K562 (cell line): ENCODE measurements at regions not wholly inside any gene's neighbourhood (a gene's known extent, or its start where the extent isn't known, plus 50 kb on each side); places are given as distances from the start of the nearest gene placed in this dataset.

ENCODE experiments used
- ATAC-seq: fragments of 200-7000 bp; cut with Tn5 transposase; 3 replicates; pipeline ENCODE4 v1.9.1; 2020; ENCODE audit warnings: moderate library complexity
- BruUV-seq: library from RNA; stranded (reverse); fragments of 400-500 nt; replicated peaks from 2 replicates; lab custom pipeline; 2021; lab: Mats Ljungman, UMichigan
- CTCF ChIA-PET: fragments of 300-600 bp; formaldehyde crosslinking; extraction: SDS; loops from one replicate; lab custom pipeline; 2021; ENCODE audit warnings: low intra/inter-chr PET ratio; lab: Yijun Ruan, JAX
- POLR2A ChIA-PET: fragments of 300-600, 350-650 bp; sonication (Branson Sonifier 250); formaldehyde crosslinking; extraction: SDS; loops from one replicate; lab custom pipeline; 2021; ENCODE audit warnings: antibody characterized with exemption, inconsistent platforms; lab: Yijun Ruan, JAX
- DNase-seq, 4 experiments: peaks; one replicate each; pipeline versions ENCODE4 v3.0.0 to v3.0.0-alpha.2; 2011 to 2018; ENCODE audit warnings: low spot score in 3 of 4, mixed read lengths in 3 of 4; ENCODE audit errors: extremely low read depth in 1 of 4
- FAIRE-seq: peaks from 2 replicates; lab custom pipeline; 2011; peaks lifted over from hg19 to GRCh38; lab: Jason Lieb, UNC
- H2AFZ ChIP-seq: 2 replicates; pipeline ENCODE4 v1.6.0; 2011; ENCODE audit warnings: low read depth, low read length, control low read depth, inconsistent platforms
- H3K27ac ChIP-seq: fragments of 200-600 bp; 3 replicates; pipeline ENCODE4 v1.8.0; 2011; ENCODE audit warnings: low read depth, mild to moderate bottlenecking, control low read depth, inconsistent platforms, low read length, moderate library complexity, mixed read lengths; ENCODE audit errors: extremely low read depth
- H3K27me3 ChIP-seq, 2 experiments: fragments of 300-600 bp in 1 of 2; 2 replicates in 1 of 2; 3 replicates in 1 of 2; pipeline versions ENCODE4 v1.6.0 to v1.8.0; 2011; ENCODE audit warnings: inconsistent platforms in 2 of 2, low read length in 2 of 2, mild to moderate bottlenecking in 1 of 2, mixed read lengths in 1 of 2, moderate library complexity in 1 of 2; ENCODE audit not compliant: control insufficient read depth in 2 of 2, insufficient read depth in 2 of 2
- H3K36me3 ChIP-seq: fragments of 300-600 bp; 3 replicates; pipeline ENCODE4 v1.8.0; 2011; ENCODE audit warnings: mild to moderate bottlenecking, low read length, inconsistent platforms; ENCODE audit not compliant: control insufficient read depth, insufficient read depth
- H3K4me1 ChIP-seq, 2 experiments: fragments of 200-600 bp in 1 of 2; replicated peaks in 1 of 2; 2 replicates in 1 of 2; 3 replicates in 1 of 2; pipeline versions ENCODE4 v1.5.1 to v1.8.0; 2011; ENCODE audit warnings: inconsistent platforms in 2 of 2, low read length in 2 of 2, mild to moderate bottlenecking in 1 of 2, mixed read lengths in 1 of 2, moderate library complexity in 1 of 2; ENCODE audit not compliant: control insufficient read depth in 2 of 2, insufficient read depth in 2 of 2
- H3K4me2 ChIP-seq: 2 replicates; pipeline ENCODE4 v1.6.1; 2011; ENCODE audit warnings: low read length, control low read depth, inconsistent platforms, mixed read lengths; ENCODE audit not compliant: insufficient read depth
- H3K4me3 ChIP-seq: fragments of 200-600 bp; sonication (generic), shearing (Covaris generic); 2 replicates; pipeline ENCODE4 v1.5.1; 2016; ENCODE audit warnings: control low read depth, inconsistent platforms
- H3K79me2 ChIP-seq: fragments of 200-600 bp; 3 replicates; pipeline ENCODE4 v1.8.0; 2011; ENCODE audit warnings: low read length, inconsistent platforms; ENCODE audit not compliant: control insufficient read depth, insufficient read depth
- H3K9ac ChIP-seq, 2 experiments: 2 replicates each; pipeline versions ENCODE4 v1.6.0 to v1.6.1; 2011; ENCODE audit warnings: low read depth in 2 of 2, low read length in 2 of 2, control low read depth in 1 of 2, inconsistent platforms in 1 of 2, mild to moderate bottlenecking in 1 of 2, mixed read lengths in 1 of 2; ENCODE audit not compliant: insufficient read depth in 1 of 2
- H3K9me1 ChIP-seq: one replicate; pipeline ENCODE4 v1.6.0; 2011; ENCODE audit warnings: inconsistent platforms, mild to moderate bottlenecking, low read length, moderate library complexity; ENCODE audit not compliant: control insufficient read depth, insufficient read depth
- H3K9me3 ChIP-seq: replicated peaks from 2 replicates; pipeline ENCODE4 v1.5.1; 2011; ENCODE audit warnings: low read depth, low read length, inconsistent platforms; ENCODE audit not compliant: control insufficient read depth, insufficient read depth
- H4K20me1 ChIP-seq: replicated peaks from 2 replicates; pipeline ENCODE4 v1.6.1; 2011; ENCODE audit warnings: low read length, inconsistent platforms, mixed read lengths; ENCODE audit not compliant: control insufficient read depth, insufficient read depth
- BRD4 ChIP-seq: fragments of 200-600 bp; sonication (generic); IDR thresholded peaks from 2 replicates; pipeline ENCODE4 v1.6.1; 2017; ENCODE audit warnings: inconsistent platforms
- DACH1 ChIP-seq: fragments of 450-650 bp; IDR thresholded peaks from 2 replicates; pipeline ENCODE4 v1.6.1; 2018; ENCODE audit not compliant: partially characterized antibody
- GTF2E2 ChIP-seq: fragments of 200-800 bp; sonication (Bioruptor generic); IDR thresholded peaks from 2 replicates; pipeline ENCODE4 v1.6.1; 2016; ENCODE audit warnings: missing genetic modification characterization, missing compliant biosample characterization
- HCFC1 ChIP-seq: IDR thresholded peaks from 2 replicates; pipeline ENCODE4 v1.6.1; 2012; ENCODE audit warnings: low read depth, low read length, improper control_type of control experiment
- MTA2 ChIP-seq: fragments of 450-650 bp; IDR thresholded peaks from 2 replicates; pipeline ENCODE4 v1.6.1; 2016; ENCODE audit warnings: low read depth
- NR2C1 ChIP-seq, 2 experiments: fragments of 450-650 bp; IDR thresholded peaks; 2 replicates each; pipeline ENCODE4 v1.6.1; 2017; ENCODE audit warnings: mild to moderate bottlenecking in 2 of 2, antibody characterized with exemption in 1 of 2, inconsistent platforms in 1 of 2, missing compliant biosample characterization in 1 of 2, missing genetic modification characterization in 1 of 2
- PHTF2 ChIP-seq: fragments of 250-450 bp; sonication (Bioruptor Pico); IDR thresholded peaks from 2 replicates; pipeline ENCODE4 v1.5.0; 2021; ENCODE audit warnings: mild to moderate bottlenecking
- SRSF3 ChIP-seq: fragments of 200-400 bp; formaldehyde crosslinking; IDR thresholded peaks from 2 replicates; pipeline ENCODE4 v1.6.1; 2016; ENCODE audit warnings: mild to moderate bottlenecking, low read length, moderate library complexity; ENCODE audit not compliant: insufficient read depth
- ZNF324 ChIP-seq: fragments of 250-450 bp; sonication (Bioruptor Pico); IDR thresholded peaks from 2 replicates; pipeline ENCODE4 v1.4.0; 2020; ENCODE audit warnings: mild to moderate bottlenecking
- ZNF583 ChIP-seq: fragments of 250-450 bp; sonication (Bioruptor Pico); IDR thresholded peaks from 2 replicates; pipeline ENCODE4 v1.4.0; 2020
- WGBS: fragments of 100-300 bp; shearing (Covaris generic); methylation state at CpG from one replicate; pipeline ENCODE4 v1.1.6; 2016; ENCODE audit warnings: low coverage, mixed read lengths; ENCODE audit not compliant: insufficient coverage; ENCODE audit errors: missing lambda C conversion rate; 5-methylcytosine and 5-hydroxymethylcytosine counted together
- in situ Hi-C: fragments of 300-500 bp; cut with MboI; formaldehyde crosslinking; loops from 4 replicates; pipeline ENCODE4 v1.15.0; 2018; ENCODE audit warnings: inconsistent platforms, mixed read lengths
- intact Hi-C: fragments of 100-400 bp; cut with micrococcal nuclease; formaldehyde crosslinking; loops from 2 replicates; pipeline ENCODE4 v1.14.2; 2022
- TF ChIP-seq, protein P1 (sequence below): fragments of 450-650 bp; formaldehyde crosslinking; IDR thresholded peaks from 2 replicates; pipeline ENCODE4 v1.4.0; 2020; ENCODE audit warnings: mild to moderate bottlenecking

DNA sequence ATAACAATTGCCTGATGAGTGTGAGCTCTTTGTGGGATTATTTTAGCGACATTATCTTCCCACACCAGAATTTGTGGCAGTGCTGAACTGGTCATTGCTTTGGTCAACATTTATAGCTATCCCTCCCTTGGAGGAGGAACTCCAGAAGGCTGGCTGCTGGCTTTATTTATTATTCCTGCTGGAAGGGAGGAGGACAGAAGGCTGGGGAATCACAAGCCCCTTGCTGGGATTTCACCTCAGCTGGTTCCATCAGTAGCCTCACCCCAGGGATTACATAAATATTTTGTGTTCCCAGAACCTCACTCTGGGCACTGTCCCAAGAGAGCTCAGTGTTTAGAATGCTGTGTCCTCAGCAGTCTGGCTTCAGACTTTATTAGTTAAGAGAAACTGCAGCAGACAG lies 102.8 kb upstream of the C1orf21 start:
- Histone ChIP-seq H2AFZ (no peak overlapping the region), H3K9ac (no peak overlapping the region), H3K9me3 (no peaks in the 10 kb centered on the region), H3K4me1 (no peaks in the 10 kb centered on the region), H4K20me1 (no peaks in the 10 kb centered on the region), H3K27me3 (no peaks in the 10 kb centered on the region), H3K27ac (no peak overlapping the region), H3K4me2 (no peak overlapping the region), H3K9me1 (no peaks in the 10 kb centered on the region), H3K79me2 (no peaks in the 10 kb centered on the region)
- POLR2A ChIA-PET: no interaction called here
- no peak for FAIRE-seq
- in situ Hi-C loops: no loop called here
- intact Hi-C loops: no loop called here
- BruUV-seq: no TSS peak
- 0% methylated on average over 1 of the region's 1 CpG for WGBS
- TF ChIP-seq BRD4: no peak
- TF ChIP-seq ZNF583 (CRISPR knock-in tag): no peak
- TF ChIP-seq, protein P1, sequence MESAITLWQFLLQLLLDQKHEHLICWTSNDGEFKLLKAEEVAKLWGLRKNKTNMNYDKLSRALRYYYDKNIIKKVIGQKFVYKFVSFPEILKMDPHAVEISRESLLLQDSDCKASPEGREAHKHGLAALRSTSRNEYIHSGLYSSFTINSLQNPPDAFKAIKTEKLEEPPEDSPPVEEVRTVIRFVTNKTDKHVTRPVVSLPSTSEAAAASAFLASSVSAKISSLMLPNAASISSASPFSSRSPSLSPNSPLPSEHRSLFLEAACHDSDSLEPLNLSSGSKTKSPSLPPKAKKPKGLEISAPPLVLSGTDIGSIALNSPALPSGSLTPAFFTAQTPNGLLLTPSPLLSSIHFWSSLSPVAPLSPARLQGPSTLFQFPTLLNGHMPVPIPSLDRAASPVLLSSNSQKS: no peak
- no peak for TF ChIP-seq ZNF324
- no peak for TF ChIP-seq HCFC1
- no peak for TF ChIP-seq NR2C1 (IDR thresholded peaks at IDR 0.05)
- no peak for TF ChIP-seq NR2C1 (tag; IDR thresholded peaks at IDR 0.05)
- no peak for TF ChIP-seq PHTF2 (CRISPR knock-in tag)
- TF ChIP-seq GTF2E2 (tag): no peak
- no peak for TF ChIP-seq SRSF3
- TF ChIP-seq DACH1: no peak
- no peak for TF ChIP-seq MTA2
- TF ChIP-seq, all 486 proteins: peak for 0
- no peaks in the 10 kb centered on the region for H3K36me3 ChIP-seq
- ATAC-seq (no peak), DNase-seq (no peak)
- CTCF ChIA-PET: no interaction called here
- no peak overlapping the region for H3K4me3 ChIP-seq
